Cardiac muscle cell (in vitro differentiated cells and primary cell): ENCODE measurements at regions not wholly inside any gene's neighbourhood (a gene's known extent, or its start where the extent isn't known, plus 50 kb on each side); places are given as distances from the start of the nearest gene placed in this dataset.

Experiments used
- DNase-seq, 2 donors: peaks; one replicate each; pipeline versions ENCODE4 v3.0.0 to v3.0.0-alpha.2; 2010 to 2017; ENCODE audit warnings: low read depth in 1 of 2, low spot score in 1 of 2
- H3K27ac ChIP-seq: fragments of 200-600 bp; sonication (generic); 2 replicates; pipeline ENCODE4 v1.5.1; 2016
- H3K27me3 ChIP-seq: fragments of 200-600 bp; sonication (generic); 2 replicates; pipeline ENCODE4 v1.6.0; 2016; ENCODE audit warnings: control low read depth
- H3K36me3 ChIP-seq: fragments of 200-600 bp; sonication (generic); 2 replicates; pipeline ENCODE4 v1.5.1; 2016; ENCODE audit warnings: control low read depth
- H3K4me1 ChIP-seq: fragments of 200-600 bp; sonication (generic); 2 replicates; pipeline ENCODE4 v1.8.1; 2017; ENCODE audit warnings: low read depth, mild to moderate bottlenecking, mixed run types
- H3K4me3 ChIP-seq: fragments of 200-600 bp; sonication (generic); 2 replicates; pipeline ENCODE4 v1.5.1; 2016; ENCODE audit warnings: mild to moderate bottlenecking
- H3K9me3 ChIP-seq: fragments of 200-600 bp; sonication (generic); 2 replicates; pipeline ENCODE4 v1.5.1; 2017; ENCODE audit warnings: low read depth, mild to moderate bottlenecking, control low read depth
- TF ChIP-seq, protein P1 (sequence below): IDR thresholded peaks from 2 replicates; pipeline ENCODE4 v1.5.1; 2012; ENCODE audit warnings: low read depth, mild to moderate bottlenecking, low read length

DNA sequence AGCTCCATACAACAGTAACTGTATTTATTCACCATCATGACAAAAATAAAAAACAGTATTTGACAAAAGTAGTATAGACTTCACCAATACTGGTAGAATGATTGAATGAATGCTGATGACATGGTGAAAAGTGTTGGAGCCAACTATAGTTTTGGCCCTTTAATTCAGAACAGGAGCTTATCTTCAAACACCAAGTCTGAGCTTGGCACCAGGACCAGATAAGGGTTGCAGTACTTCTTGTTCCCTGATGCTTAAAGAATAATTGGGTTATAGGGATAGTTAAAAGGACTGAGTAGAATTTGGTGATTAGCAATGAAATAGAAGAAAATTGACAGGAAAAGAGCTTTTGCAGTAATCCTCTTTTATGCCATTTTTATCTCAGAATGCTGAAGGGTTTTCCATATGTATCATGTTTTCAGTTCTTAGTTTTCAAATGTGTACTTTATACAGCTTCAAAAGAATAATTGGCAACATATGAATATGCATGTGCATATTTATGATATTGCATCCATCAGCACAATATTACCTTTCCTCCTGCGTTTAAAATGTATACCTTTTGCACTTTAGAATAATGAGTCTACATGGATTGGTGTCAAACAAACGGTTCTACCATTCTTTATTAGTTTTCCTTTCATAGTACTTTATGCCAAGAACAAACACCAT, 214.2 kb upstream of the ARHGAP42 start:
- H3K27me3 ChIP-seq: no peaks in the 10 kb centered on the region
- H3K36me3 ChIP-seq: no peaks in the 10 kb centered on the region
- H3K9me3 ChIP-seq: no peaks in the 10 kb centered on the region
- H3K27ac ChIP-seq: no peak overlapping the region
- H3K4me3 ChIP-seq: no peak overlapping the region
- no peak for DNase-seq
- TF ChIP-seq, protein P1, sequence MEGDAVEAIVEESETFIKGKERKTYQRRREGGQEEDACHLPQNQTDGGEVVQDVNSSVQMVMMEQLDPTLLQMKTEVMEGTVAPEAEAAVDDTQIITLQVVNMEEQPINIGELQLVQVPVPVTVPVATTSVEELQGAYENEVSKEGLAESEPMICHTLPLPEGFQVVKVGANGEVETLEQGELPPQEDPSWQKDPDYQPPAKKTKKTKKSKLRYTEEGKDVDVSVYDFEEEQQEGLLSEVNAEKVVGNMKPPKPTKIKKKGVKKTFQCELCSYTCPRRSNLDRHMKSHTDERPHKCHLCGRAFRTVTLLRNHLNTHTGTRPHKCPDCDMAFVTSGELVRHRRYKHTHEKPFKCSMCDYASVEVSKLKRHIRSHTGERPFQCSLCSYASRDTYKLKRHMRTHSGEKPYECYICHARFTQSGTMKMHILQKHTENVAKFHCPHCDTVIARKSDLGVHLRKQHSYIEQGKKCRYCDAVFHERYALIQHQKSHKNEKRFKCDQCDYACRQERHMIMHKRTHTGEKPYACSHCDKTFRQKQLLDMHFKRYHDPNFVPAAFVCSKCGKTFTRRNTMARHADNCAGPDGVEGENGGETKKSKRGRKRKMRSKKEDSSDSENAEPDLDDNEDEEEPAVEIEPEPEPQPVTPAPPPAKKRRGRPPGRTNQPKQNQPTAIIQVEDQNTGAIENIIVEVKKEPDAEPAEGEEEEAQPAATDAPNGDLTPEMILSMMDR: no peak
- no peaks in the 10 kb centered on the region for H3K4me1 ChIP-seq

DNA sequence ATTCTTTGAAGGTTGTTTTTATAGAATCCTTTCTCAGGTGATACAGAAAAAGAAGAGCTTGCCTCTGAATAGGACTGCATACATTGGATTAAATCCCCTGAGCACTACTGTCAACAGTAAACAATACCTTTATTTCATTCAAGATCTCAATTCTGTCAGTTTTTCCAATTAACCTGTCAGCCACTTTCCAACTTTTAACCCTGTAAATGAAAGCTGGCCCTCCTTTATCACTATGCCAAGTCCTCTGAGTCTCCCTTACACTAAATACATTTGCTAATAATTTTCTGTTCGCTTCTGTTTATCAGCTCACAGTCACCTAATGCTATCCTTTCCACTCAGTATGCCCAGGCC, 213.7 kb upstream of the ARHGAP42 start:
- TF ChIP-seq, protein P1: no peak
- no peaks in the 10 kb centered on the region for H3K36me3 ChIP-seq
- H3K4me1 ChIP-seq: no peaks in the 10 kb centered on the region
- H3K27ac ChIP-seq: no peak overlapping the region
- H3K27me3 ChIP-seq: no peaks in the 10 kb centered on the region
- H3K4me3 ChIP-seq: no peak overlapping the region
- no peaks in the 10 kb centered on the region for H3K9me3 ChIP-seq
- DNase-seq: no peak

DNA sequence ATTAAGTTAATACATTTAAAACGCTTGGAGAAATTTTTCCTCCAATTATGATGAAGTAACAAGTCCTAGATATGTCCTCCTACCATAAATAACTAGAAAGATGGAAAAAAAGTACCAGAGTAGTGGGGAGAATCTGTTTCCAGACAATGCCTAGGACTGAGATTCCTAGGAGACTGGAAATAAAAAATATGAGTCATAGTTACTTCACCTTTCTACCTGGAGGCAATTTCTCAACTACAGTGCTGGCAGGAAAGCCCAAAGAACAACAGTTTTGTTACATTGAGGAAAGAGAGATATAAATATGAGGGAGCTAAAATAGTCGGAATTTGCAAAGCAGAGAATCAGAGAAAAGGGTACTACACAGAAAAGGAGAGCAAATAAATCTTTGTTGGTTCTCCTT, 202.1 kb upstream of the ARHGAP42 start:
- TF ChIP-seq, protein P1: no peak
- Histone ChIP-seq H3K9me3 (no peaks in the 10 kb centered on the region), H3K4me3 (no peak overlapping the region), H3K27ac (no peak overlapping the region), H3K27me3 (no peaks in the 10 kb centered on the region), H3K4me1 (no peaks in the 10 kb centered on the region), H3K36me3 (no peaks in the 10 kb centered on the region)
- no peak for DNase-seq

DNA sequence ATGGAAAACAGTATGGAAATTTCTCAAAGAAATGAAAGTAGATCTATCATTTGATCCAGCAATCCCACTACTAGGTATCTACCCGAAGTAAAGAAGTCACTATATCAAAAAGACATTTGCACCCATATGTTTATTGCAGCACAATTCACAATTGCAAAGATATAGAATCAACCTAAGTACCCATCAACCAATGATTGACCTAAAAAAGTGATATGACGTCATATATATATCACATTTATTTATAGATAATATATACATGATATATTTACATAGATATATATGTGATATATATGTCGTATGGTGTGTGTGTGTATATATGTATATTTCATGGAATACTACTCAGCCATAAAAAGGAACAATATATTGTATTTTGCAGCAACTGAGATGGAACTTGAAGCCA, 188.3 kb upstream of the ARHGAP42 start:
- TF ChIP-seq, protein P1: no peak
- Histone ChIP-seq H3K4me1 (no peaks in the 10 kb centered on the region), H3K27me3 (no peaks in the 10 kb centered on the region), H3K27ac (no peak overlapping the region), H3K4me3 (no peak overlapping the region), H3K9me3 (no peaks in the 10 kb centered on the region), H3K36me3 (no peaks in the 10 kb centered on the region)
- no peak for DNase-seq

DNA sequence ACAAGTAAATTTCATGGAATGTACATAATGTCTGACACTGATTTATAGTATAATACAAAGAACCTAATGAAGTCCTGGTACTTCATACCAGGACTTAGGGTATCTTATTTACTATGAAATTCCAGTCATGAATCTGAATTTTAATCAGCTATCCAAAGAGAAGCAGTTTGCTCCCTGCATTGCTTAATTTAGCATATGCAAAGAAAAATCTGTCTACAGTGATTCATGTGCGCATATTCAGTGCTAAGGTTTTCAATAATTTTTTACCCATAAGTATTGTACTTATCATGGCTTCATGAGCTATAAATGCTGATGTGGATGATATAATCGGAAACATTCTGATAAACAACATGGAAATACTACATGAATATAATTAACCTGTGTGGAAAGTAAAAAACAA, 185.6 kb upstream of the ARHGAP42 start:
- DNase-seq: no peak
- TF ChIP-seq, protein P1: no peak

More for the DNA sequence above, 185.6 kb upstream of the ARHGAP42 start:
- Histone ChIP-seq H3K4me1 (no peaks in the 10 kb centered on the region), H3K36me3 (no peaks in the 10 kb centered on the region), H3K27ac (no peak overlapping the region), H3K4me3 (no peak overlapping the region), H3K9me3 (no peaks in the 10 kb centered on the region), H3K27me3 (no peaks in the 10 kb centered on the region)
